HepG2 (cell line): ENCODE measurements at regions not wholly inside any gene's neighbourhood (a gene's known extent, or its start where the extent isn't known, plus 50 kb on each side); places are given as distances from the start of the nearest gene placed in this dataset.

ENCODE experiments used
- ATAC-seq: fragments of 200-7000 bp; cut with Tn5 transposase; 3 replicates; pipeline ENCODE4 v1.9.1; 2020; ENCODE audit warnings: mild to moderate bottlenecking, moderate library complexity
- BruUV-seq: library from RNA; stranded (reverse); fragments of 400-500 nt; replicated peaks from 2 replicates; lab custom pipeline; 2021; lab: Mats Ljungman, UMichigan
- CTCF ChIA-PET: fragments of 300-600 bp; formaldehyde crosslinking; extraction: SDS; loops from one replicate; lab custom pipeline; 2021; ENCODE audit warnings: low total read pairs, inconsistent platforms, low intra/inter-chr PET ratio; lab: Yijun Ruan, JAX
- POLR2A ChIA-PET: fragments of 350-600 bp; sonication (Branson Sonifier 250); formaldehyde crosslinking; loops from one replicate; lab custom pipeline; 2020; ENCODE audit warnings: antibody characterized with exemption, inconsistent platforms; lab: Yijun Ruan, JAX
- DNase-seq: peaks from one replicate; pipeline ENCODE4 v3.0.0-alpha.2; 2015; ENCODE audit warnings: low spot score
- FAIRE-seq: peaks from 3 replicates; lab custom pipeline; 2011; peaks lifted over from hg19 to GRCh38; lab: Jason Lieb, UNC
- H2AFZ ChIP-seq: one replicate; pipeline ENCODE4 v1.6.1; 2011; ENCODE audit warnings: low read length, inconsistent platforms
- H3K27ac ChIP-seq: fragments of 300-600 bp; 3 replicates; pipeline ENCODE4 v1.8.0; 2011; ENCODE audit warnings: mixed run types, mild to moderate bottlenecking, mixed read lengths, low read length, inconsistent platforms; ENCODE audit not compliant: insufficient read depth; ENCODE audit errors: extremely low read length
- H3K27me3 ChIP-seq, 2 experiments: fragments of 200-600 bp in 1 of 2; 2 replicates in 1 of 2; 3 replicates in 1 of 2; pipeline versions ENCODE4 v1.6.0 to v1.8.0; 2011; ENCODE audit warnings: low read length in 2 of 2, mild to moderate bottlenecking in 2 of 2, moderate library complexity in 2 of 2, inconsistent platforms in 1 of 2; ENCODE audit not compliant: insufficient read depth in 2 of 2, control insufficient read depth in 1 of 2
- H3K36me3 ChIP-seq, 2 experiments: fragments of 200-600 bp in 1 of 2; replicated peaks in 1 of 2; 2 replicates in 1 of 2; 3 replicates in 1 of 2; pipeline versions ENCODE4 v1.5.1 to v1.8.0; 2011; ENCODE audit warnings: low read length in 2 of 2, inconsistent platforms in 1 of 2; ENCODE audit not compliant: insufficient read depth in 2 of 2, control insufficient read depth in 1 of 2
- H3K4me1 ChIP-seq: 2 replicates; pipeline ENCODE4 v1.5.1; 2012; ENCODE audit warnings: low read length, inconsistent platforms; ENCODE audit not compliant: insufficient read depth
- H3K4me2 ChIP-seq: 2 replicates; pipeline ENCODE4 v1.6.0; 2011; ENCODE audit warnings: low read depth, low read length, inconsistent platforms
- H3K4me3 ChIP-seq, 3 experiments: fragments of 200-600 bp in 1 of 3; sonication (generic), shearing (Covaris generic) in 1 of 3; replicated peaks in 1 of 3; 2 replicates each; pipeline ENCODE4 v1.5.1; 2011 to 2016; ENCODE audit warnings: low read length in 3 of 3, inconsistent platforms in 2 of 3, low read depth in 2 of 3, mild to moderate bottlenecking in 2 of 3, control low read depth in 1 of 3, mixed read lengths in 1 of 3; ENCODE audit not compliant: insufficient read depth in 1 of 3
- H3K79me2 ChIP-seq: one replicate; pipeline ENCODE4 v1.6.1; 2011; ENCODE audit warnings: low read length, inconsistent platforms; ENCODE audit not compliant: insufficient read depth
- H3K9ac ChIP-seq: 2 replicates; pipeline ENCODE4 v1.6.0; 2011; ENCODE audit warnings: mild to moderate bottlenecking, low read depth, low read length, inconsistent platforms; ENCODE audit not compliant: insufficient read depth
- H3K9me3 ChIP-seq: 2 replicates; pipeline ENCODE4 v1.5.1; 2012; ENCODE audit warnings: mild to moderate bottlenecking, low read length
- H4K20me1 ChIP-seq: 2 replicates; pipeline ENCODE4 v1.6.0; 2011; ENCODE audit warnings: inconsistent platforms, mild to moderate bottlenecking, low read length, moderate library complexity; ENCODE audit not compliant: insufficient read depth
- GABPB1 ChIP-seq: IDR thresholded peaks from 2 replicates; pipeline ENCODE4 v1.6.1; 2016; ENCODE audit warnings: mild to moderate bottlenecking, missing genetic modification reagents, moderate library complexity, missing compliant biosample characterization
- MXD1 ChIP-seq: sonication (generic); formaldehyde crosslinking; IDR thresholded peaks from 2 replicates; pipeline ENCODE4 v1.4.0; 2020; ENCODE audit warnings: mild to moderate bottlenecking, missing genetic modification reagents
- NONO ChIP-seq, 2 experiments: fragments of 450-650 bp in 1 of 2; sonication (generic) in 1 of 2; formaldehyde crosslinking in 1 of 2; IDR thresholded peaks in 1 of 2; conservative IDR thresholded peaks in 1 of 2; 2 replicates each; pipeline versions ENCODE4 v1.6.1 to v1.8.0; 2017 to 2022; ENCODE audit warnings: mild to moderate bottlenecking in 1 of 2, missing genetic modification reagents in 1 of 2, moderate library complexity in 1 of 2
- PPARG ChIP-seq: conservative IDR thresholded peaks from 2 replicates; pipeline ENCODE4 v1.6.1; 2016; ENCODE audit warnings: missing biosample characterization, missing genetic modification reagents
- PRPF4 ChIP-seq: fragments of 200-400 bp; formaldehyde crosslinking; IDR thresholded peaks from 2 replicates; pipeline ENCODE4 v1.6.1; 2016; ENCODE audit warnings: low read length, low read depth; ENCODE audit not compliant: poor library complexity, severe bottlenecking
- SRY ChIP-seq: sonication (generic); formaldehyde crosslinking; IDR thresholded peaks from 2 replicates; pipeline ENCODE4 v1.8.0; 2022; ENCODE audit warnings: mild to moderate bottlenecking, missing genetic modification reagents
- USF2 ChIP-seq, 2 experiments: sonication (generic) in 1 of 2; formaldehyde crosslinking in 1 of 2; IDR thresholded peaks; 2 replicates each; pipeline versions ENCODE4 v1.5.1 to v1.6.1; 2011 to 2020; ENCODE audit warnings: borderline replicate concordance in 1 of 2, low read depth in 1 of 2, low read length in 1 of 2, mild to moderate bottlenecking in 1 of 2, missing genetic modification reagents in 1 of 2, moderate library complexity in 1 of 2
- ZBTB1 ChIP-seq: sonication (generic); formaldehyde crosslinking; IDR thresholded peaks from 2 replicates; pipeline ENCODE4 v1.4.0; 2020; ENCODE audit warnings: missing genetic modification reagents, borderline replicate concordance
- ZNF251 ChIP-seq: sonication (generic); formaldehyde crosslinking; IDR thresholded peaks from 2 replicates; pipeline ENCODE4 v1.9.0; 2021; ENCODE audit warnings: mild to moderate bottlenecking, missing genetic modification reagents
- ZNF577 ChIP-seq: sonication (generic); formaldehyde crosslinking; IDR thresholded peaks from 2 replicates; pipeline ENCODE4 v1.4.0; 2020; ENCODE audit warnings: mild to moderate bottlenecking, low read depth, missing genetic modification reagents, borderline replicate concordance
- ZNF747 ChIP-seq: sonication (generic); formaldehyde crosslinking; IDR thresholded peaks from 2 replicates; pipeline ENCODE4 v1.8.1; 2023; ENCODE audit warnings: missing genetic modification reagents, mild to moderate bottlenecking, borderline replicate concordance
- ZSCAN30 ChIP-seq: sonication (generic); formaldehyde crosslinking; IDR thresholded peaks from 2 replicates; pipeline ENCODE4 v1.5.0; 2020; ENCODE audit warnings: mild to moderate bottlenecking, missing genetic modification reagents
- WGBS: methylation state at CpG from one replicate; pipeline ENCODE4 v1.1.6; 2017; ENCODE audit warnings: low lambda C conversion rate; 5-methylcytosine and 5-hydroxymethylcytosine counted together
- in situ Hi-C: cut with HindIII; loops from 2 replicates; pipeline ENCODE4 v1.10.0; 2017; ENCODE audit warnings: low pct_unique_long_range_greater_than_20kb; ENCODE audit not compliant: extremely low pct_ligation_motif_present
- intact Hi-C: fragments of 100-400 bp; cut with micrococcal nuclease; formaldehyde crosslinking; loops from one replicate; pipeline ENCODE4 v1.10.0; 2022; ENCODE audit not compliant: unreplicated experiment
- TF ChIP-seq, protein P1 (sequence below): sonication (generic); formaldehyde crosslinking; IDR thresholded peaks from 2 replicates; pipeline ENCODE4 v1.8.1; 2023; ENCODE audit warnings: missing genetic modification reagents, mild to moderate bottlenecking, borderline replicate concordance
- TF ChIP-seq, protein P2 (sequence below): sonication (generic); formaldehyde crosslinking; IDR thresholded peaks from 2 replicates; pipeline ENCODE4 v1.4.0; 2020; ENCODE audit warnings: missing genetic modification reagents
- TF ChIP-seq, protein P3 (sequence below): sonication (generic); formaldehyde crosslinking; IDR thresholded peaks from 2 replicates; pipeline ENCODE4 v1.4.0; 2020; ENCODE audit warnings: missing genetic modification reagents, borderline replicate concordance
- TF ChIP-seq, protein P4 (sequence below): sonication (generic); formaldehyde crosslinking; IDR thresholded peaks from 2 replicates; pipeline ENCODE4 v1.4.0; 2020; ENCODE audit warnings: missing genetic modification reagents, mild to moderate bottlenecking, borderline replicate concordance

DNA sequence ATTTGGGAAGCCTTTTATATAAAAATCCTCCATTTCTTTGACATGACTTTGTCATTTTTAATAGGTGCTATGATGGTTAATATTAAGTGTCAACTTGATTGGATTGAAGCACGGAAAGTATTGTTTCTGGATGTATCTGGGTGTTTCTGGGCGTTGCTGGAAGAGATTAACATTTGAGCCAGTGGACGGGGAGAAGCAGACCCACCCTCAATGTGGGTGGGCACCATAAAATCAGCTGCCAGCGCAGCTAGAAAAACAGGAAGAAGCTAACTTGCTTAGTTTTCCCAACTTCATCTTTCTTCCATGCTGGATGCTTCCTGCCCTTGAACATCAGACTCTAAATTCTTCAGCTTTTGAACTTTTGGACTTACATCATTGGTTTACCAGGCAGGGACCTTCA lies 1003.0 kb downstream of the SORCS3 start:
- ATAC-seq = no peak
- H3K36me3 ChIP-seq = no peaks in the 10 kb centered on the region
- H2AFZ ChIP-seq = no peak overlapping the region
- intact Hi-C loops = no loop called here
- no peak overlapping the region for H3K9ac ChIP-seq
- H3K27ac ChIP-seq = no peak overlapping the region
- no peaks in the 10 kb centered on the region for H3K4me1 ChIP-seq
- H3K9me3 ChIP-seq = peaks cover 71% of the 10 kb centered on the region
- TF ChIP-seq, protein P1, sequence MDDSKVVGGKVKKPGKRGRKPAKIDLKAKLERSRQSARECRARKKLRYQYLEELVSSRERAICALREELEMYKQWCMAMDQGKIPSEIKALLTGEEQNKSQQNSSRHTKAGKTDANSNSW (CRISPR knock-in tag) = no peak
- TF ChIP-seq PRPF4 (no peak), MXD1 (CRISPR knock-in tag) (no peak), SRY (CRISPR knock-in tag) (no peak), ZNF747 (CRISPR knock-in tag) (no peak), ZNF251 (CRISPR knock-in tag) (no peak), ZSCAN30 (CRISPR knock-in tag) (no peak), NONO (IDR thresholded peaks at IDR 0.05) (no peak), NONO (CRISPR knock-in tag; conservative IDR thresholded peaks at IDR 0.05) (no peak), ZBTB1 (CRISPR knock-in tag) (no peak), GABPB1 (CRISPR knock-in tag) (no peak), PPARG (CRISPR knock-in tag) (no peak), USF2 (IDR thresholded peaks at IDR 0.05; ENCODE audit: low read depth, low read length) (no peak), USF2 (CRISPR knock-in tag; IDR thresholded peaks at IDR 0.05; ENCODE audit: borderline replicate concordance) (no peak), ZNF577 (no peak)
- TF ChIP-seq, protein P2, sequence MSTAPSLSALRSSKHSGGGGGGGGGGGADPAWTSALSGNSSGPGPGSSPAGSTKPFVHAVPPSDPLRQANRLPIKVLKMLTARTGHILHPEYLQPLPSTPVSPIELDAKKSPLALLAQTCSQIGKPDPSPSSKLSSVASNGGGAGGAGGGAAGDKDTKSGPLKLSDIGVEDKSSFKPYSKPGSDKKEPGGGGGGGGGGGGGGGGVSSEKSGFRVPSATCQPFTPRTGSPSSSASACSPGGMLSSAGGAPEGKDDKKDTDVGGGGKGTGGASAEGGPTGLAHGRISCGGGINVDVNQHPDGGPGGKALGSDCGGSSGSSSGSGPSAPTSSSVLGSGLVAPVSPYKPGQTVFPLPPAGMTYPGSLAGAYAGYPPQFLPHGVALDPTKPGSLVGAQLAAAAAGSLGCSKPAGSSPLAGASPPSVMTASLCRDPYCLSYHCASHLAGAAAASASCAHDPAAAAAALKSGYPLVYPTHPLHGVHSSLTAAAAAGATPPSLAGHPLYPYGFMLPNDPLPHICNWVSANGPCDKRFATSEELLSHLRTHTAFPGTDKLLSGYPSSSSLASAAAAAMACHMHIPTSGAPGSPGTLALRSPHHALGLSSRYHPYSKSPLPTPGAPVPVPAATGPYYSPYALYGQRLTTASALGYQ = no peak
- TF ChIP-seq, protein P3, sequence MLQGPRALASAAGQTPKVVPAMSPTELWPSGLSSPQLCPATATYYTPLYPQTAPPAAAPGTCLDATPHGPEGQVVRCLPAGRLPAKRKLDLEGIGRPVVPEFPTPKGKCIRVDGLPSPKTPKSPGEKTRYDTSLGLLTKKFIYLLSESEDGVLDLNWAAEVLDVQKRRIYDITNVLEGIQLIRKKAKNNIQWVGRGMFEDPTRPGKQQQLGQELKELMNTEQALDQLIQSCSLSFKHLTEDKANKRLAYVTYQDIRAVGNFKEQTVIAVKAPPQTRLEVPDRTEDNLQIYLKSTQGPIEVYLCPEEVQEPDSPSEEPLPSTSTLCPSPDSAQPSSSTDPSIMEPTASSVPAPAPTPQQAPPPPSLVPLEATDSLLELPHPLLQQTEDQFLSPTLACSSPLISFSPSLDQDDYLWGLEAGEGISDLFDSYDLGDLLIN (CRISPR knock-in tag) = no peak
- TF ChIP-seq, protein P4, sequence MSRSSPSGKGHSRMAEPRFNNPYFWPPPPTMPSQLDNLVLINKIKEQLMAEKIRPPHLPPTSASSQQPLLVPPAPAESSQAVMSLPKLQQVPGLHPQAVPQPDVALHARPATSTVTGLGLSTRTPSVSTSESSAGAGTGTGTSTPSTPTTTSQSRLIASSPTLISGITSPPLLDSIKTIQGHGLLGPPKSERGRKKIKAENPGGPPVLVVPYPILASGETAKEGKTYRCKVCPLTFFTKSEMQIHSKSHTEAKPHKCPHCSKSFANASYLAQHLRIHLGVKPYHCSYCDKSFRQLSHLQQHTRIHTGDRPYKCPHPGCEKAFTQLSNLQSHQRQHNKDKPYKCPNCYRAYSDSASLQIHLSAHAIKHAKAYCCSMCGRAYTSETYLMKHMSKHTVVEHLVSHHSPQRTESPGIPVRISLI = no peak
- TF ChIP-seq, all 625 proteins: peak for 0
- H3K79me2 ChIP-seq = no peaks in the 10 kb centered on the region
- DNase-seq (no peak), FAIRE-seq (no peak)
- H3K27me3 ChIP-seq = no peaks in the 10 kb centered on the region
- no TSS peak for BruUV-seq
- no peak overlapping the region for H3K4me2 ChIP-seq
- H4K20me1 ChIP-seq = no peaks in the 10 kb centered on the region
- H3K4me3 ChIP-seq = no peak overlapping the region
- ChIA-PET POLR2A (no interaction called here), CTCF (no interaction called here)
- in situ Hi-C loops = no loop called here
- WGBS = 11% methylated on average over 4 of the region's 4 CpGs
